GM23338 (cell line): ENCODE measurements at regions not wholly inside any gene's neighbourhood (a gene's known extent, or its start where the extent isn't known, plus 50 kb on each side); places are given as distances from the start of the nearest gene placed in this dataset.

Experiments used
- ATAC-seq: fragments of 200-7000 bp; cut with Tn5 transposase; 3 replicates; pipeline ENCODE4 v1.9.1; 2020
- DNase-seq: peaks from one replicate; pipeline ENCODE4 v3.0.0-alpha.2; 2015; ENCODE audit warnings: low spot score
- H2AFZ ChIP-seq: fragments of 200-600 bp; sonication (generic); 2 replicates; pipeline ENCODE4 v1.8.0; 2016; ENCODE audit warnings: antibody characterized with exemption, mild to moderate bottlenecking, moderate library complexity
- H3F3A ChIP-seq: fragments of 200-600 bp; sonication (generic); replicated peaks from 2 replicates; pipeline ENCODE4 v1.8.0; 2017; ENCODE audit warnings: antibody characterized with exemption, mixed run types, low read depth
- H3K27ac ChIP-seq: fragments of 200-600 bp; sonication (generic); 2 replicates; pipeline ENCODE4 v1.6.1; 2016; ENCODE audit warnings: low read depth
- H3K27me3 ChIP-seq: fragments of 200-600 bp; sonication (generic); 2 replicates; pipeline ENCODE4 v1.8.0; 2016; ENCODE audit warnings: mild to moderate bottlenecking, mixed run types, moderate library complexity; ENCODE audit not compliant: insufficient read depth
- H3K36me3 ChIP-seq: fragments of 200-600 bp; sonication (generic); 2 replicates; pipeline ENCODE4 v1.8.0; 2016; ENCODE audit warnings: mild to moderate bottlenecking; ENCODE audit not compliant: insufficient read depth
- H3K4me1 ChIP-seq: fragments of 200-600 bp; sonication (generic); 2 replicates; pipeline ENCODE4 v1.8.0; 2016; ENCODE audit warnings: mild to moderate bottlenecking, moderate library complexity; ENCODE audit not compliant: insufficient read depth
- H3K4me2 ChIP-seq: fragments of 200-600 bp; sonication (generic); 2 replicates; pipeline ENCODE4 v1.7.1; 2017; ENCODE audit warnings: mixed run types
- H3K4me3 ChIP-seq: fragments of 200-600 bp; sonication (generic); 2 replicates; pipeline ENCODE4 v1.6.1; 2016; ENCODE audit warnings: mixed run types
- H3K79me2 ChIP-seq: fragments of 200-600 bp; sonication (generic); replicated peaks from 2 replicates; pipeline ENCODE4 v1.8.0; 2017; ENCODE audit warnings: mild to moderate bottlenecking; ENCODE audit not compliant: insufficient read depth
- H3K9me2 ChIP-seq: fragments of 200-600 bp; sonication (generic); 2 replicates; pipeline ENCODE4 v1.8.0; 2017; ENCODE audit not compliant: insufficient read depth
- H4K20me1 ChIP-seq: fragments of 200-600 bp; sonication (generic); replicated peaks from 2 replicates; pipeline ENCODE4 v1.8.0; 2017; ENCODE audit warnings: mild to moderate bottlenecking; ENCODE audit not compliant: insufficient read depth
- H3K27ac Mint-ChIP-seq: 2 replicates; pipeline ENCODE4 v1.8.0; 2020; ENCODE audit warnings: inconsistent platforms, mild to moderate bottlenecking, moderate library complexity, mixed read lengths
- H3K27me3 Mint-ChIP-seq: 3 replicates; pipeline ENCODE4 v1.8.0; 2022; ENCODE audit warnings: low read depth, mild to moderate bottlenecking, moderate library complexity, mixed read lengths, inconsistent platforms; ENCODE audit not compliant: insufficient read depth, poor library complexity
- H3K36me3 Mint-ChIP-seq: 3 replicates; pipeline ENCODE4 v1.8.0; 2021; ENCODE audit warnings: low read depth, mild to moderate bottlenecking, inconsistent platforms, moderate library complexity, mixed read lengths
- H3K4me1 Mint-ChIP-seq: 3 replicates; pipeline ENCODE4 v1.8.0; 2020; ENCODE audit warnings: mild to moderate bottlenecking, inconsistent platforms, mixed read lengths
- H3K4me3 Mint-ChIP-seq: 3 replicates; pipeline ENCODE4 v1.8.0; 2021; ENCODE audit warnings: moderate library complexity, mild to moderate bottlenecking, inconsistent platforms, mixed read lengths
- H3K9me3 Mint-ChIP-seq: 3 replicates; pipeline ENCODE4 v1.8.0; 2020; ENCODE audit warnings: moderate library complexity, mild to moderate bottlenecking, inconsistent platforms, mixed read lengths
- CTCF ChIP-seq, 2 experiments: fragments of 200-600 bp in 1 of 2; sonication (generic) in 1 of 2; conservative IDR thresholded peaks; 2 replicates each; pipeline versions ENCODE4 v1.5.1 to v1.6.1; 2016 to 2017; ENCODE audit warnings: antibody characterized with exemption in 2 of 2, low read depth in 2 of 2, mild to moderate bottlenecking in 2 of 2, moderate library complexity in 1 of 2
- EZH2 ChIP-seq: fragments of 200-600 bp; sonication (generic); IDR thresholded peaks from one replicate; pipeline ENCODE4 v1.8.0; 2017; ENCODE audit warnings: antibody characterized with exemption, mild to moderate bottlenecking, low read depth; ENCODE audit not compliant: unreplicated experiment
- EZH2phosphoT487 ChIP-seq: fragments of 200-600 bp; sonication (generic); IDR thresholded peaks from one replicate; pipeline ENCODE4 v1.8.1; 2018; ENCODE audit warnings: antibody characterized with exemption; ENCODE audit not compliant: unreplicated experiment
- NANOG ChIP-seq: IDR thresholded peaks from 2 replicates; pipeline ENCODE4 v1.6.1; 2016; ENCODE audit warnings: antibody characterized with exemption, borderline replicate concordance
- POLR2AphosphoS5 ChIP-seq: IDR thresholded peaks from 2 replicates; pipeline ENCODE4 v1.6.1; 2016; ENCODE audit warnings: antibody characterized with exemption, low read depth
- STAT1 ChIP-seq: IDR thresholded peaks from one replicate; pipeline ENCODE4 v1.6.1; 2016; ENCODE audit warnings: antibody characterized with exemption; ENCODE audit not compliant: unreplicated experiment
- ZNF114 ChIP-seq: fragments of 250-450 bp; sonication (Bioruptor Pico); IDR thresholded peaks from 2 replicates; pipeline ENCODE4 v1.5.0; 2020; ENCODE audit warnings: mild to moderate bottlenecking, moderate library complexity
- ZNF331 ChIP-seq: fragments of 250-450 bp; sonication (Bioruptor Pico); IDR thresholded peaks from 2 replicates; pipeline ENCODE4 v1.5.0; 2020; ENCODE audit warnings: low read depth, mild to moderate bottlenecking, moderate library complexity
- TF ChIP-seq, protein P1 (sequence below): fragments of 250-450 bp; sonication (Bioruptor Pico); IDR thresholded peaks from 2 replicates; pipeline ENCODE4 v1.5.0; 2020; ENCODE audit warnings: mild to moderate bottlenecking, moderate library complexity
- TF ChIP-seq, protein P2 (sequence below): IDR thresholded peaks from 2 replicates; pipeline ENCODE4 v1.6.1; 2016; ENCODE audit warnings: antibody characterized with exemption
- TF ChIP-seq, protein P3 (sequence below): IDR thresholded peaks from one replicate; pipeline ENCODE4 v1.6.1; 2018; ENCODE audit warnings: antibody characterized with exemption; ENCODE audit not compliant: unreplicated experiment

- TF ChIP-seq, protein P1, sequence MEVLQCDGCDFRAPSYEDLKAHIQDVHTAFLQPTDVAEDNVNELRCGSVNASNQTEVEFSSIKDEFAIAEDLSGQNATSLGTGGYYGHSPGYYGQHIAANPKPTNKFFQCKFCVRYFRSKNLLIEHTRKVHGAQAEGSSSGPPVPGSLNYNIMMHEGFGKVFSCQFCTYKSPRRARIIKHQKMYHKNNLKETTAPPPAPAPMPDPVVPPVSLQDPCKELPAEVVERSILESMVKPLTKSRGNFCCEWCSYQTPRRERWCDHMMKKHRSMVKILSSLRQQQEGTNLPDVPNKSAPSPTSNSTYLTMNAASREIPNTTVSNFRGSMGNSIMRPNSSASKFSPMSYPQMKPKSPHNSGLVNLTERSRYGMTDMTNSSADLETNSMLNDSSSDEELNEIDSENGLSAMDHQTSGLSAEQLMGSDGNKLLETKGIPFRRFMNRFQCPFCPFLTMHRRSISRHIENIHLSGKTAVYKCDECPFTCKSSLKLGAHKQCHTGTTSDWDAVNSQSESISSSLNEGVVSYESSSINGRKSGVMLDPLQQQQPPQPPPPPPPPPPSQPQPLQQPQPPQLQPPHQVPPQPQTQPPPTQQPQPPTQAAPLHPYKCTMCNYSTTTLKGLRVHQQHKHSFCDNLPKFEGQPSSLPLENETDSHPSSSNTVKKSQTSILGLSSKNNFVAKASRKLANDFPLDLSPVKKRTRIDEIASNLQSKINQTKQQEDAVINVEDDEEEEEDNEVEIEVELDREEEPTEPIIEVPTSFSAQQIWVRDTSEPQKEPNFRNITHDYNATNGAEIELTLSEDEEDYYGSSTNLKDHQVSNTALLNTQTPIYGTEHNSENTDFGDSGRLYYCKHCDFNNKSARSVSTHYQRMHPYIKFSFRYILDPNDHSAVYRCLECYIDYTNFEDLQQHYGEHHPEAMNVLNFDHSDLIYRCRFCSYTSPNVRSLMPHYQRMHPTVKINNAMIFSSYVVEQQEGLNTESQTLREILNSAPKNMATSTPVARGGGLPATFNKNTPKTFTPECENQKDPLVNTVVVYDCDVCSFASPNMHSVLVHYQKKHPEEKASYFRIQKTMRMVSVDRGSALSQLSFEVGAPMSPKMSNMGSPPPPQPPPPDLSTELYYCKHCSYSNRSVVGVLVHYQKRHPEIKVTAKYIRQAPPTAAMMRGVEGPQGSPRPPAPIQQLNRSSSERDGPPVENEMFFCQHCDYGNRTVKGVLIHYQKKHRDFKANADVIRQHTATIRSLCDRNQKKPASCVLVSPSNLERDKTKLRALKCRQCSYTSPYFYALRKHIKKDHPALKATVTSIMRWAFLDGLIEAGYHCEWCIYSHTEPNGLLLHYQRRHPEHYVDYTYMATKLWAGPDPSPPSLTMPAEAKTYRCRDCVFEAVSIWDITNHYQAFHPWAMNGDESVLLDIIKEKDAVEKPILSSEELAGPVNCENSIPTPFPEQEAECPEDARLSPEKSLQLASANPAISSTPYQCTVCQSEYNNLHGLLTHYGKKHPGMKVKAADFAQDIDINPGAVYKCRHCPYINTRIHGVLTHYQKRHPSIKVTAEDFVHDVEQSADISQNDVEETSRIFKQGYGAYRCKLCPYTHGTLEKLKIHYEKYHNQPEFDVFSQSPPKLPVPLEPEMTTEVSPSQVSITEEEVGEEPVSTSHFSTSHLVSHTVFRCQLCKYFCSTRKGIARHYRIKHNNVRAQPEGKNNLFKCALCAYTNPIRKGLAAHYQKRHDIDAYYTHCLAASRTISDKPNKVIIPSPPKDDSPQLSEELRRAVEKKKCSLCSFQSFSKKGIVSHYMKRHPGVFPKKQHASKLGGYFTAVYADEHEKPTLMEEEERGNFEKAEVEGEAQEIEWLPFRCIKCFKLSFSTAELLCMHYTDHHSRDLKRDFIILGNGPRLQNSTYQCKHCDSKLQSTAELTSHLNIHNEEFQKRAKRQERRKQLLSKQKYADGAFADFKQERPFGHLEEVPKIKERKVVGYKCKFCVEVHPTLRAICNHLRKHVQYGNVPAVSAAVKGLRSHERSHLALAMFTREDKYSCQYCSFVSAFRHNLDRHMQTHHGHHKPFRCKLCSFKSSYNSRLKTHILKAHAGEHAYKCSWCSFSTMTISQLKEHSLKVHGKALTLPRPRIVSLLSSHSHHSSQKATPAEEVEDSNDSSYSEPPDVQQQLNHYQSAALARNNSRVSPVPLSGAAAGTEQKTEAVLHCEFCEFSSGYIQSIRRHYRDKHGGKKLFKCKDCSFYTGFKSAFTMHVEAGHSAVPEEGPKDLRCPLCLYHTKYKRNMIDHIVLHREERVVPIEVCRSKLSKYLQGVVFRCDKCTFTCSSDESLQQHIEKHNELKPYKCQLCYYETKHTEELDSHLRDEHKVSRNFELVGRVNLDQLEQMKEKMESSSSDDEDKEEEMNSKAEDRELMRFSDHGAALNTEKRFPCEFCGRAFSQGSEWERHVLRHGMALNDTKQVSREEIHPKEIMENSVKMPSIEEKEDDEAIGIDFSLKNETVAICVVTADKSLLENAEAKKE (CRISPR knock-in tag) = no peak
- TF ChIP-seq, protein P2, sequence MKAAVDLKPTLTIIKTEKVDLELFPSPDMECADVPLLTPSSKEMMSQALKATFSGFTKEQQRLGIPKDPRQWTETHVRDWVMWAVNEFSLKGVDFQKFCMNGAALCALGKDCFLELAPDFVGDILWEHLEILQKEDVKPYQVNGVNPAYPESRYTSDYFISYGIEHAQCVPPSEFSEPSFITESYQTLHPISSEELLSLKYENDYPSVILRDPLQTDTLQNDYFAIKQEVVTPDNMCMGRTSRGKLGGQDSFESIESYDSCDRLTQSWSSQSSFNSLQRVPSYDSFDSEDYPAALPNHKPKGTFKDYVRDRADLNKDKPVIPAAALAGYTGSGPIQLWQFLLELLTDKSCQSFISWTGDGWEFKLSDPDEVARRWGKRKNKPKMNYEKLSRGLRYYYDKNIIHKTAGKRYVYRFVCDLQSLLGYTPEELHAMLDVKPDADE = no peak
- TF ChIP-seq ZNF114 (CRISPR knock-in tag) = no peak
Observed at GRCh38 chr2:6036211-6036610, 344.0 kb downstream of the SOX11 start (continued).

- Histone ChIP-seq H3K4me1 (no peaks in the 10 kb centered on the region), H3K79me2 (no peaks in the 10 kb centered on the region), H3F3A (no peaks in the 10 kb centered on the region), H3K4me3 (no peak overlapping the region), H3K27ac (no peak overlapping the region), H3K9me2 (no peaks in the 10 kb centered on the region), H2AFZ (no peak overlapping the region), H3K4me2 (no peak overlapping the region), H4K20me1 (no peaks in the 10 kb centered on the region), H3K27me3 (no peaks in the 10 kb centered on the region), H3K36me3 (no peaks in the 10 kb centered on the region)
- no peak for ATAC-seq
- TF ChIP-seq POLR2AphosphoS5 (no peak), ZNF331 (CRISPR knock-in tag) (no peak), EZH2phosphoT487 (no peak), STAT1 (no peak), ZNF114 (CRISPR knock-in tag) (no peak), EZH2 (no peak), NANOG (no peak), CTCF (conservative IDR thresholded peaks at IDR 0.05; ENCODE audit: low read depth in 2 of 2) (no peak)
- TF ChIP-seq, protein P3, sequence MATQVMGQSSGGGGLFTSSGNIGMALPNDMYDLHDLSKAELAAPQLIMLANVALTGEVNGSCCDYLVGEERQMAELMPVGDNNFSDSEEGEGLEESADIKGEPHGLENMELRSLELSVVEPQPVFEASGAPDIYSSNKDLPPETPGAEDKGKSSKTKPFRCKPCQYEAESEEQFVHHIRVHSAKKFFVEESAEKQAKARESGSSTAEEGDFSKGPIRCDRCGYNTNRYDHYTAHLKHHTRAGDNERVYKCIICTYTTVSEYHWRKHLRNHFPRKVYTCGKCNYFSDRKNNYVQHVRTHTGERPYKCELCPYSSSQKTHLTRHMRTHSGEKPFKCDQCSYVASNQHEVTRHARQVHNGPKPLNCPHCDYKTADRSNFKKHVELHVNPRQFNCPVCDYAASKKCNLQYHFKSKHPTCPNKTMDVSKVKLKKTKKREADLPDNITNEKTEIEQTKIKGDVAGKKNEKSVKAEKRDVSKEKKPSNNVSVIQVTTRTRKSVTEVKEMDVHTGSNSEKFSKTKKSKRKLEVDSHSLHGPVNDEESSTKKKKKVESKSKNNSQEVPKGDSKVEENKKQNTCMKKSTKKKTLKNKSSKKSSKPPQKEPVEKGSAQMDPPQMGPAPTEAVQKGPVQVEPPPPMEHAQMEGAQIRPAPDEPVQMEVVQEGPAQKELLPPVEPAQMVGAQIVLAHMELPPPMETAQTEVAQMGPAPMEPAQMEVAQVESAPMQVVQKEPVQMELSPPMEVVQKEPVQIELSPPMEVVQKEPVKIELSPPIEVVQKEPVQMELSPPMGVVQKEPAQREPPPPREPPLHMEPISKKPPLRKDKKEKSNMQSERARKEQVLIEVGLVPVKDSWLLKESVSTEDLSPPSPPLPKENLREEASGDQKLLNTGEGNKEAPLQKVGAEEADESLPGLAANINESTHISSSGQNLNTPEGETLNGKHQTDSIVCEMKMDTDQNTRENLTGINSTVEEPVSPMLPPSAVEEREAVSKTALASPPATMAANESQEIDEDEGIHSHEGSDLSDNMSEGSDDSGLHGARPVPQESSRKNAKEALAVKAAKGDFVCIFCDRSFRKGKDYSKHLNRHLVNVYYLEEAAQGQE = no peak
- TF ChIP-seq, protein P2 = no peak
- no peaks in the 10 kb centered on the region; the same call in 1 of the 3 replicates for H3K36me3 Mint-ChIP-seq
- H3K27ac Mint-ChIP-seq = no peak overlapping the region
- no peak overlapping the region for H3K4me3 Mint-ChIP-seq
- H3K9me3 Mint-ChIP-seq = peaks cover 83% of the 10 kb centered on the region
- H3K4me1 Mint-ChIP-seq = no peaks in the 10 kb centered on the region
- no peaks in the 10 kb centered on the region for H3K27me3 Mint-ChIP-seq
- DNase-seq = no peak
Observed at GRCh38 chr2:6043238-6043637, 351.1 kb downstream of the SOX11 start.
